ENCODE measurements at regions not wholly inside any gene's neighbourhood (a gene's known extent, or its start where the extent isn't known, plus 50 kb on each side); places are given as distances from the start of the nearest gene placed in this dataset.
"Not testable (repeated sequence)": the region's sequence is repeated elsewhere in the genome, so short reads cannot be mapped to it uniquely, and the experiment has no call there.

DNA sequence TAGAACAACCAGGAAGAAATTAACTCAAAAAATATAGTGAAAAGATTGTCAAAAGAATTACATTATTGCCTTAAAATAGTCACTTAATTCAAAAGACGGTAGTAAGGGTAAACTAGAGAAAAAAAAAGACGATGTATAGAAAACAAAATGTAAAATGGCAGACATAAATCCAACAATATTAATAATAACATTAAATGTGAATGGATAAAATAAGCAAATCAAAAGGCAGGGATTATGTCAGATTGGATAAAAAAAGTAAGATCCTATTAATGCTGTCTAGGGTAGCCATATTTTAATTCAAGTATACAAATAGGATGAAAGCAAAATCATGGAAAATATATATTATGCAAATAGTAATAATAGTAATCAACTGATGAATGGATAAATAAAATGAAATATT is 134.0 kb upstream of the ADCY2 start:
- H3K36me3 ChIP-seq (ENCODE audit: insufficient read depth in 1 of 2, low read depth in 1 of 2), result no peaks in the 10 kb centered on the region
- H3K9me3 ChIP-seq, result peaks cover 3% of the 10 kb centered on the region
- no peak for DNase-seq
- WGBS, 3 donors, result 89 to 97% (median 96%) methylated on average over 2 of the region's 2 CpGs
- H3K4me1 ChIP-seq, result no peaks in the 10 kb centered on the region
- intact Hi-C loops (cut with DNase I), result loop anchor here in 1 of 2 donors (2.0 to 5.0 kb wide), 2 partner anchors 131 to 555 kb away; no protein-coding TSS in a partner anchor
- no peaks in the 10 kb centered on the region for H3K27me3 ChIP-seq (ENCODE audit: insufficient read depth in 3 of 3, low read length in 2 of 3)
- H3K27ac ChIP-seq, result no peak overlapping the region
- TF ChIP-seq, protein P1, sequence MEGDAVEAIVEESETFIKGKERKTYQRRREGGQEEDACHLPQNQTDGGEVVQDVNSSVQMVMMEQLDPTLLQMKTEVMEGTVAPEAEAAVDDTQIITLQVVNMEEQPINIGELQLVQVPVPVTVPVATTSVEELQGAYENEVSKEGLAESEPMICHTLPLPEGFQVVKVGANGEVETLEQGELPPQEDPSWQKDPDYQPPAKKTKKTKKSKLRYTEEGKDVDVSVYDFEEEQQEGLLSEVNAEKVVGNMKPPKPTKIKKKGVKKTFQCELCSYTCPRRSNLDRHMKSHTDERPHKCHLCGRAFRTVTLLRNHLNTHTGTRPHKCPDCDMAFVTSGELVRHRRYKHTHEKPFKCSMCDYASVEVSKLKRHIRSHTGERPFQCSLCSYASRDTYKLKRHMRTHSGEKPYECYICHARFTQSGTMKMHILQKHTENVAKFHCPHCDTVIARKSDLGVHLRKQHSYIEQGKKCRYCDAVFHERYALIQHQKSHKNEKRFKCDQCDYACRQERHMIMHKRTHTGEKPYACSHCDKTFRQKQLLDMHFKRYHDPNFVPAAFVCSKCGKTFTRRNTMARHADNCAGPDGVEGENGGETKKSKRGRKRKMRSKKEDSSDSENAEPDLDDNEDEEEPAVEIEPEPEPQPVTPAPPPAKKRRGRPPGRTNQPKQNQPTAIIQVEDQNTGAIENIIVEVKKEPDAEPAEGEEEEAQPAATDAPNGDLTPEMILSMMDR (IDR thresholded peaks at IDR 0.05), result no peak
- no peak overlapping the region for H3K4me3 ChIP-seq
- ATAC-seq, result no peak

DNA sequence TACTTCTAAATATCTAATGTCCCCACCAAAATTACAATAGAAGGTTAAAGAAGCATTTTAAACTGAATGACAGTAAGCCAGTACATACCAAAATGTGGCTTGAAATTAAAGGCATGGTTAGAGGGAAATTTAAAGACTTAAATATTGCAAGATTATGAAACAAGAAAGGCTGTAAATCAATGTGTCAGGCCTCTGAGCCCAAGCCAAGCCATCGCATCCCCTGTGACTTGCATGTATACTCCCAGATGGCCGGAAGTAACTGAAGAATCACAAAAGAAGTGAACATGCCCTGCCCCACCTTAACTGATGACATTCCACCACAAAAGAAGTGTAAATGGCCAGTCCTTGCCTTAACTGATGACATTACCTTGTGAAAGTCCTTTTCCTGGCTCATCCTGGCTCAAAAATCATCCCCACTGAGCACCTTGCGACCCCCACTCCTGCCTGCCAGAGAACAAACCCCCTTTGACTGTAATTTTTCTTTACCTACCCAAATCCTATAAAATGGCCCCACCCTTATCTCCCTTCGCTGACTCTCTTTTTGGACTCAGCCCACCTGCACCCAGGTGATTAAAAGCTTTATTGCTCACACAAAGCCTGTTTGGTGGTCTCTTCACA is 132.4 kb upstream of the ADCY2 start:
- intact Hi-C loops (cut with DNase I), result loop anchor here in 1 of 2 donors (5.0 kb wide), 1 partner anchor 554 kb away; no protein-coding TSS in a partner anchor
- not testable (repeated sequence) for H3K4me1 ChIP-seq; H3K27ac ChIP-seq; H3K4me3 ChIP-seq; H3K9me3 ChIP-seq; DNase-seq; H3K36me3 ChIP-seq (ENCODE audit: insufficient read depth in 1 of 2, low read depth in 1 of 2); ATAC-seq; H3K27me3 ChIP-seq (ENCODE audit: insufficient read depth in 3 of 3, low read length in 2 of 3)
- WGBS, 3 donors, result 74 to 81% (median 76%) methylated on average over 4 of the region's 4 CpGs

DNA sequence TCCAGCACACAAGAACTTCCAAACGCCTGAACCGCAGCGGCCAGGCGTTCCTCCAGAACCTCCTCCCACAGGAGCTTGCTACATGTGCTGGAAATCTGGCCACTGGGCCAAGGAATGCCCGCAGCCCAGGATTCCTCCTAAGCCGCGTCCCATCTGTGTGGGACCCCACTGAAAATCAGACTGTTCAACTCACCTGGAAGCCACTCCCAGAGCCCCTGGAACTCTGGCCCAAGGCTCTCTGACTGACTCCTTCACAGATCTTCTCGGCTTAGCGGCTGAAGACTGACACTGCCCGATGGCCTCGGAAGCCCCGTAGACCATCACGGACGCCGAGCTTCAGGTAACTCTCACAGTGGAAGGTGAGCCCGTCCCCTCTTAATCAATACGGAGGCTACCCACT is 130.2 kb upstream of the ADCY2 start:
- H3K36me3 ChIP-seq (ENCODE audit: insufficient read depth in 1 of 2, low read depth in 1 of 2); H3K27ac ChIP-seq; H3K27me3 ChIP-seq (ENCODE audit: insufficient read depth in 3 of 3, low read length in 2 of 3); DNase-seq; ATAC-seq; intact Hi-C loops (cut with DNase I); H3K4me1 ChIP-seq; H3K9me3 ChIP-seq; H3K4me3 ChIP-seq: not testable (repeated sequence)
- 91 to 92% (median 92%) methylated on average over 13 to 15 of the region's 17 CpGs for WGBS, 3 donors

DNA sequence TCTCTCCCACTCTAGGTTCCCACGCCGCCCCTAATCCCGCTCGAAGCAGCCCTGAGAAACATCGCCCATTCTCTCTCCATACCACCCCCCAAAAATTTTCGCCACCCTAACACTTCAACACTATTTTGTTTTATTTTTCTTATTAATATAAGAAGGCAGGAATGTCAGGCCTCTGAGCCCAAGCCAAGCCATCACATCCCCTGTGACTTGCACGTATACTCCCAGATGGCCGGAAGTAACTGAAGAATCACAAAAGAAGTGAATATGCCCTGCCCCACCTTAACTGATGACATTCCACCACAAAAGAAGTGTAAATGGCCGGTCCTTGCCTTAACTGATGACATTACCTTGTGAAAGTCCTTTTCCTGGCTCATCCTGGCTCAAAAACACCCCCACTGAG is 127.2 kb upstream of the ADCY2 start:
- H3K27me3 ChIP-seq (ENCODE audit: insufficient read depth in 3 of 3, low read length in 2 of 3); H3K27ac ChIP-seq; H3K36me3 ChIP-seq (ENCODE audit: insufficient read depth in 1 of 2, low read depth in 1 of 2); intact Hi-C loops (cut with DNase I); DNase-seq; H3K4me3 ChIP-seq; ATAC-seq; H3K4me1 ChIP-seq; H3K9me3 ChIP-seq: not testable (repeated sequence)
- WGBS, 3 donors, result 71 to 98% (median 84%) methylated on average over 2 to 4 of the region's 9 CpGs

DNA sequence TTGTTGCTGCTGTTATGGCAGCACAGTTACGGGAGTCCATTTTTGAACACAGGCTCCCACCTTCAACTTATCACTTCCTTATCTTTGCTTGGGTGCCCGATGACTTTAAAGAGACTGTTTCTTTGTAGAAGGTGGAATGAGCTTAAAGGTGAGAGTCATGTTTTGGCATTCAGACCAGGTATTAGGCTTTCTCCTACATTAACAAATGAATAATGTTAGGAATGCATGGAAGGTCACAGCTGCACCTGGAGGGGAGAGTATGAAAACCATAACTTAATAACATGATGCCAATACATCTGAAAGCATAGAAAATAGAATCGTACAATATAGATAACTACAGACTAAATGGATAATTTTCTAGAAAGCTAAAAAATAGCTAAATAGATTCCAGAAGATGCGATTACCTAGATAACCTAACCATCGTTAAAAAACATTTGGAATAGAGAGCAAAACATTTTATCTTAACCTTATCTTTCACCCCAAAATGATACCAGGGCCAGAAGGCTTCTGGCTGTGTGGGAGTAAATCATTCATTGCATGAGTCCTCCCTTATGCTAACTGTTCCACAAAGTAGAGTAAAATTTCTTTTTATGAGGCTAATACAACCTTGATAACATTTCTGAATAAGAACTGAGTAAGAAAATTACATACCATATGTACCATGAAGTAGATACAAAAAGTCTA is 126.2 kb upstream of the ADCY2 start:
- H3K27me3 ChIP-seq (ENCODE audit: insufficient read depth in 3 of 3, low read length in 2 of 3), result no peaks in the 10 kb centered on the region
- H3K36me3 ChIP-seq (ENCODE audit: insufficient read depth in 1 of 2, low read depth in 1 of 2), result no peaks in the 10 kb centered on the region
- intact Hi-C loops (cut with DNase I), result loop anchor here in 1 of 2 donors (10.0 kb wide), 1 partner anchor 105 kb away; no protein-coding TSS in a partner anchor
- no peak overlapping the region for H3K27ac ChIP-seq
- WGBS, 3 donors, result 69 to 82% (median 73%) methylated on average over 5 of the region's 5 CpGs
- H3K4me1 ChIP-seq, result no peaks in the 10 kb centered on the region
- no peak for ATAC-seq
- TF ChIP-seq, protein P1 (IDR thresholded peaks at IDR 0.05), result no peak
- no peak overlapping the region for H3K4me3 ChIP-seq
- DNase-seq, result no peak
- no peaks in the 10 kb centered on the region for H3K9me3 ChIP-seq

DNA sequence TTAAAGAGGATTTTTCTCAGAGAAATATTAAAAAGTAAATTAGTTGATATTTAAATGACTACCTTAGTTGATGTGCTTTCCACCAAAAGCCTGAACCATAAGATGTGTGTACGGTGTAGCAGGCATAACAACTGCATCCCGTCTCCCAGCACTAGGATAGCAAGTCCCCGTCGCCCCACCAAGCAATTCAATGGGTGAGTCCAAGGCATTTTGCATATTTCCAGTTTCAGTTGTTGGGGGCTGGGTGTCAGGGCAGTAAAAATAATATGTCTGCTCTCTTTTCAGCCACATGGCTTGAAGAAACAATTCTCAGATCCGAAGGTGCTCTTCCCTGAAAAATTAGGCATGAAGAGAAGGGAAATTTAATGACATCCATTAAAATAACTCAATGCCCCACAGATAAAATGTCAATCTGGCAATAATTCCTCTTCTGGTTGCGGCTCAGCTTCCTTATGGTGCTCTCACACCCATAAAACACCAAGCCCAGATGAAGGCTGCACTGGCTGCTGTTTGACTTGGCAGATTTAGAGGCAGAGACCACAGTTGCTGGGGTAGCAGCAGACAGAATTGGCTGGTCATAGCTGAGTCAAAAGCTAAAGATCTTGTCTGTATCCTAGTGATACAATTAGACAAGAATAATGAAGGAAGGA is 124.4 kb upstream of the ADCY2 start:
- no peak overlapping the region for H3K27ac ChIP-seq
- WGBS, 3 donors, result 46 to 48% (median 47%) methylated on average over 6 of the region's 6 CpGs
- no peaks in the 10 kb centered on the region for H3K36me3 ChIP-seq (ENCODE audit: insufficient read depth in 1 of 2, low read depth in 1 of 2)
- H3K9me3 ChIP-seq, result no peaks in the 10 kb centered on the region
- no peaks in the 10 kb centered on the region for H3K27me3 ChIP-seq (ENCODE audit: insufficient read depth in 3 of 3, low read length in 2 of 3)
- DNase-seq (no peak), ATAC-seq (no peak)
- no peak overlapping the region for H3K4me3 ChIP-seq
- intact Hi-C loops (cut with DNase I), result loop anchor here in 1 of 2 donors (10.0 kb wide), 1 partner anchor 103 kb away; no protein-coding TSS in a partner anchor
- TF ChIP-seq, protein P1 (IDR thresholded peaks at IDR 0.05), result no peak
- H3K4me1 ChIP-seq, result no peaks in the 10 kb centered on the region

All from psoas muscle (tissue), 7 donors.